A549 (cell line): ENCODE measurements at regions not wholly inside any gene's neighbourhood (a gene's known extent, or its start where the extent isn't known, plus 50 kb on each side); places are given as distances from the start of the nearest gene placed in this dataset.

Source experiments
- CBX2 ChIP-seq: fragments of 200-600 bp; sonication (generic); IDR thresholded peaks from 2 replicates; pipeline ENCODE4 v1.6.1; 2016; ENCODE audit warnings: low read depth, mild to moderate bottlenecking, borderline replicate concordance
- CEBPB ChIP-seq, 2 experiments: fragments of >200 bp in 1 of 2; sonication (Bioruptor Twin) in 1 of 2; formaldehyde crosslinking in 1 of 2; IDR thresholded peaks; 2 replicates each; pipeline ENCODE4 v1.6.1; 2012 to 2016
- CTCF ChIP-seq: fragments of >200 bp; sonication (Bioruptor Twin); formaldehyde crosslinking; IDR thresholded peaks from 3 replicates; pipeline ENCODE4 v1.5.1; 2016
- EP300 ChIP-seq, 2 experiments: fragments of >200 bp; sonication (Bioruptor Twin); formaldehyde crosslinking; IDR thresholded peaks; 2 replicates in 1 of 2; 3 replicates in 1 of 2; pipeline ENCODE4 v1.6.1; 2016 to 2017
- FOSL2 ChIP-seq, 2 experiments: fragments of 450-650 bp in 1 of 2; fragments of >200 bp in 1 of 2; sonication (Bioruptor Twin) in 1 of 2; formaldehyde crosslinking; IDR thresholded peaks; 2 replicates each; pipeline versions ENCODE4 v1.5.0 to v1.6.1; 2016 to 2020; ENCODE audit warnings: mild to moderate bottlenecking in 1 of 2, moderate library complexity in 1 of 2
- JUNB ChIP-seq: fragments of >200 bp; sonication (Bioruptor Twin); formaldehyde crosslinking; IDR thresholded peaks from 2 replicates; pipeline ENCODE4 v1.6.1; 2016
- KDM5A ChIP-seq: fragments of 200-600 bp; sonication (generic); IDR thresholded peaks from 2 replicates; pipeline ENCODE4 v1.6.1; 2016; ENCODE audit warnings: antibody characterized with exemption, mild to moderate bottlenecking
- MAX ChIP-seq: IDR thresholded peaks from 2 replicates; pipeline ENCODE4 v1.6.1; 2012
- NPAS2 ChIP-seq: fragments of 250-450 bp; sonication (Bioruptor Pico); IDR thresholded peaks from 2 replicates; pipeline ENCODE4 v1.8.0; 2022; ENCODE audit warnings: mild to moderate bottlenecking, moderate library complexity, borderline replicate concordance
- POLR2A ChIP-seq: IDR thresholded peaks from 2 replicates; pipeline ENCODE4 v1.6.1; 2012; ENCODE audit warnings: mild to moderate bottlenecking, low read length
- POLR2AphosphoS2 ChIP-seq: conservative IDR thresholded peaks from 2 replicates; pipeline ENCODE4 v1.6.1; 2012; ENCODE audit warnings: low read length, improper control_type of control experiment, inconsistent platforms
- RNF2 ChIP-seq: fragments of 200-600 bp; sonication (generic); IDR thresholded peaks from 2 replicates; pipeline ENCODE4 v1.6.1; 2016; ENCODE audit warnings: low read depth, mild to moderate bottlenecking, antibody characterized with exemption, moderate library complexity, borderline replicate concordance
- SMC3 ChIP-seq: fragments of >200 bp; sonication (Bioruptor Twin); formaldehyde crosslinking; IDR thresholded peaks from 3 replicates; pipeline ENCODE4 v1.6.1; 2018; ENCODE audit warnings: inconsistent platforms
- TF ChIP-seq, protein P1 (sequence below): IDR thresholded peaks from 2 replicates; pipeline ENCODE4 v1.6.1; 2012

DNA sequence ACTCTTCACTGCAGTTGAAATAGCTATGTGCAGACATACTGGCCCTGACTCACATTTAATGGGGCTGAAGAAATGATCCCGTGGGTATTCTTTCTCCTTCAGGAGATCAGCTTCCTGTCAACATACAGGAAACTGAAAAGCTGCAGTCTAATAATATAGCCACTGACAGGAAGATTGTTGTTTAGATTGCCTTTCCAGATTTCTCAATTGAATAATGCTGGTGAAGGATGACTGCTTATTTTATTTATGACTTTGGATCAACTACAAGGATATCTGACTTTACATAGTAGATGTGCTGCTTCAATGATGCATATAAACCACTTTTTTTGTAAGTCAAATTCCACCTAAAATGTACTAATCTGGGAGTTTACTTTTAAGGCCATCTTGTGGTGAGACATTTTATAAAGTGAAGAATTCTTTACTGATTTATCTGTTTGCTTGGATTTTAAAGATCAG, 93.4 kb upstream of the MAP4K3 start:
- TF ChIP-seq KDM5A (no peak), POLR2AphosphoS2 (no peak), SMC3 (peak; percentile 45; the same call in 1 of the 3 replicates), FOSL2 (IDR thresholded peaks at IDR 0.05) (no peak), FOSL2 (CRISPR knock-in tag; IDR thresholded peaks at IDR 0.05) (no peak), CEBPB (IDR thresholded peaks at IDR 0.05) (no peak), CTCF (peak; percentile 31; the same call in 1 of the 3 replicates), EP300 (IDR thresholded peaks at IDR 0.05) (no peak), MAX (no peak), NPAS2 (CRISPR knock-in tag) (no peak), JUNB (no peak), RNF2 (no peak), CBX2 (no peak), POLR2A (no peak)
- TF ChIP-seq, protein P1, sequence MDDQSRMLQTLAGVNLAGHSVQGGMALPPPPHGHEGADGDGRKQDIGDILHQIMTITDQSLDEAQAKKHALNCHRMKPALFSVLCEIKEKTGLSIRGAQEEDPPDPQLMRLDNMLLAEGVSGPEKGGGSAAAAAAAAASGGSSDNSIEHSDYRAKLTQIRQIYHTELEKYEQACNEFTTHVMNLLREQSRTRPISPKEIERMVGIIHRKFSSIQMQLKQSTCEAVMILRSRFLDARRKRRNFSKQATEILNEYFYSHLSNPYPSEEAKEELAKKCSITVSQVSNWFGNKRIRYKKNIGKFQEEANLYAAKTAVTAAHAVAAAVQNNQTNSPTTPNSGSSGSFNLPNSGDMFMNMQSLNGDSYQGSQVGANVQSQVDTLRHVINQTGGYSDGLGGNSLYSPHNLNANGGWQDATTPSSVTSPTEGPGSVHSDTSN = no peak
